SK-N-SH treated with all-trans-retinoic acid at 6 μM for 48 hours (cell line): ENCODE measurements at regions not wholly inside any gene's neighbourhood (a gene's known extent, or its start where the extent isn't known, plus 50 kb on each side); places are given as distances from the start of the nearest gene placed in this dataset.

Experiments
- ARNTL ChIP-seq: fragments of 450-650 bp; formaldehyde crosslinking; IDR thresholded peaks from 2 replicates; pipeline ENCODE4 v1.5.0; 2020; ENCODE audit warnings: low read depth, mild to moderate bottlenecking, moderate library complexity, borderline replicate concordance
- BACH2 ChIP-seq: fragments of 250-450 bp; sonication (Bioruptor Pico); IDR thresholded peaks from 2 replicates; pipeline ENCODE4 v1.9.0; 2021; ENCODE audit warnings: mild to moderate bottlenecking, borderline replicate concordance
- CSDC2 ChIP-seq: fragments of 250-450 bp; sonication (Bioruptor Pico); IDR thresholded peaks from 2 replicates; pipeline ENCODE4 v1.5.0; 2020; ENCODE audit warnings: mild to moderate bottlenecking, moderate library complexity
- ISL1 ChIP-seq: fragments of 250-450 bp; sonication (Bioruptor Pico); IDR thresholded peaks from 2 replicates; pipeline ENCODE4 v2.1.2; 2022; ENCODE audit warnings: mild to moderate bottlenecking, moderate library complexity
- PPARA ChIP-seq: fragments of 250-450 bp; sonication (Bioruptor Pico); IDR thresholded peaks from 2 replicates; pipeline ENCODE4 v1.5.0; 2020; ENCODE audit warnings: mild to moderate bottlenecking, borderline replicate concordance
- RARB ChIP-seq: fragments of 250-450 bp; sonication (Bioruptor Pico); IDR thresholded peaks from 2 replicates; pipeline ENCODE4 v1.8.0; 2021; ENCODE audit warnings: mild to moderate bottlenecking, moderate library complexity
- ZFP3 ChIP-seq: fragments of 250-450 bp; sonication (Bioruptor Pico); IDR thresholded peaks from 2 replicates; pipeline ENCODE4 v1.5.0; 2020; ENCODE audit warnings: mild to moderate bottlenecking, moderate library complexity
- ZNF565 ChIP-seq: fragments of 450-650 bp; formaldehyde crosslinking; conservative IDR thresholded peaks from 2 replicates; pipeline ENCODE4 v1.5.0; 2020; ENCODE audit warnings: low read depth, mild to moderate bottlenecking, moderate library complexity
- ZNF70 ChIP-seq: fragments of 450-650 bp; formaldehyde crosslinking; IDR thresholded peaks from 2 replicates; pipeline ENCODE4 v1.5.0; 2020; ENCODE audit warnings: mild to moderate bottlenecking, moderate library complexity
- ZNF8 ChIP-seq: fragments of 450-650 bp; formaldehyde crosslinking; IDR thresholded peaks from 2 replicates; pipeline ENCODE4 v1.5.0; 2020; ENCODE audit warnings: mild to moderate bottlenecking, moderate library complexity
- TF ChIP-seq, protein P1 (sequence below): fragments of 250-450 bp; sonication (Bioruptor Pico); IDR thresholded peaks from 2 replicates; pipeline ENCODE4 v1.5.1; 2021; ENCODE audit warnings: mild to moderate bottlenecking, moderate library complexity
- TF ChIP-seq, protein P2 (sequence below): fragments of 250-450 bp; sonication (Bioruptor Pico); IDR thresholded peaks from 2 replicates; pipeline ENCODE4 v1.8.0; 2020; ENCODE audit warnings: mild to moderate bottlenecking, moderate library complexity, borderline replicate concordance
- TF ChIP-seq, protein P3 (sequence below): fragments of 250-450 bp; sonication (Bioruptor Pico); IDR thresholded peaks from 2 replicates; pipeline ENCODE4 v1.5.1; 2020; ENCODE audit warnings: low read depth, mild to moderate bottlenecking, moderate library complexity

DNA sequence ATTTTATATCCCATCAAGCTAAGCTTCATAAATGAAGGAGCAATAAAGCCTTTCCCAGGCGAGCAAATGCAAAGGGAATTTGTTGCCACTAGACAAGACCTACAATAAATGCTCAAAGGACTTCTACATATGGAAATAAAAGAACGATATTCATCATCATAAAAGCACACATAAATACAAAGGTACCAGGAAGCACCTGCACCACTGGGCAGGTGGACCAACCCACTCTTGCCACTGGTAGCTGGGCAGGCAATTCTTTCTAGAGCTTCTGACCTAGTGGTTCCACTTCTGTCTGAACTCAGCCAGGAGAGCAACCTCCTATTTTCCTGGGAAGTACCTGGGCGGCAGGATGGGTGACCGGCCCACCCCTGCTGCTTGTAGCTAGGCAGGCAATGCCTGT, 237.2 kb upstream of the ITM2A start:
- TF ChIP-seq ZNF8 (CRISPR knock-in tag): no peak
- no peak for TF ChIP-seq RARB
- TF ChIP-seq, protein P1, sequence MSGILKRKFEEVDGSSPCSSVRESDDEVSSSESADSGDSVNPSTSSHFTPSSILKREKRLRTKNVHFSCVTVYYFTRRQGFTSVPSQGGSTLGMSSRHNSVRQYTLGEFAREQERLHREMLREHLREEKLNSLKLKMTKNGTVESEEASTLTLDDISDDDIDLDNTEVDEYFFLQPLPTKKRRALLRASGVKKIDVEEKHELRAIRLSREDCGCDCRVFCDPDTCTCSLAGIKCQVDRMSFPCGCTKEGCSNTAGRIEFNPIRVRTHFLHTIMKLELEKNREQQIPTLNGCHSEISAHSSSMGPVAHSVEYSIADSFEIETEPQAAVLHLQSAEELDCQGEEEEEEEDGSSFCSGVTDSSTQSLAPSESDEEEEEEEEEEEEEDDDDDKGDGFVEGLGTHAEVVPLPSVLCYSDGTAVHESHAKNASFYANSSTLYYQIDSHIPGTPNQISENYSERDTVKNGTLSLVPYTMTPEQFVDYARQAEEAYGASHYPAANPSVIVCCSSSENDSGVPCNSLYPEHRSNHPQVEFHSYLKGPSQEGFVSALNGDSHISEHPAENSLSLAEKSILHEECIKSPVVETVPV (CRISPR knock-in tag): no peak
- TF ChIP-seq ZNF565: no peak
- TF ChIP-seq ARNTL (CRISPR knock-in tag): no peak
- no peak for TF ChIP-seq CSDC2 (CRISPR knock-in tag)
- TF ChIP-seq ZNF70: no peak
- TF ChIP-seq ZFP3: no peak
- no peak for TF ChIP-seq BACH2
- no peak for TF ChIP-seq ISL1 (CRISPR knock-in tag)
- TF ChIP-seq, protein P2, sequence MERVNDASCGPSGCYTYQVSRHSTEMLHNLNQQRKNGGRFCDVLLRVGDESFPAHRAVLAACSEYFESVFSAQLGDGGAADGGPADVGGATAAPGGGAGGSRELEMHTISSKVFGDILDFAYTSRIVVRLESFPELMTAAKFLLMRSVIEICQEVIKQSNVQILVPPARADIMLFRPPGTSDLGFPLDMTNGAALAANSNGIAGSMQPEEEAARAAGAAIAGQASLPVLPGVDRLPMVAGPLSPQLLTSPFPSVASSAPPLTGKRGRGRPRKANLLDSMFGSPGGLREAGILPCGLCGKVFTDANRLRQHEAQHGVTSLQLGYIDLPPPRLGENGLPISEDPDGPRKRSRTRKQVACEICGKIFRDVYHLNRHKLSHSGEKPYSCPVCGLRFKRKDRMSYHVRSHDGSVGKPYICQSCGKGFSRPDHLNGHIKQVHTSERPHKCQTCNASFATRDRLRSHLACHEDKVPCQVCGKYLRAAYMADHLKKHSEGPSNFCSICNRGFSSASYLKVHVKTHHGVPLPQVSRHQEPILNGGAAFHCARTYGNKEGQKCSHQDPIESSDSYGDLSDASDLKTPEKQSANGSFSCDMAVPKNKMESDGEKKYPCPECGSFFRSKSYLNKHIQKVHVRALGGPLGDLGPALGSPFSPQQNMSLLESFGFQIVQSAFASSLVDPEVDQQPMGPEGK (CRISPR knock-in tag): no peak
- no peak for TF ChIP-seq PPARA (CRISPR knock-in tag)
- TF ChIP-seq, protein P3, sequence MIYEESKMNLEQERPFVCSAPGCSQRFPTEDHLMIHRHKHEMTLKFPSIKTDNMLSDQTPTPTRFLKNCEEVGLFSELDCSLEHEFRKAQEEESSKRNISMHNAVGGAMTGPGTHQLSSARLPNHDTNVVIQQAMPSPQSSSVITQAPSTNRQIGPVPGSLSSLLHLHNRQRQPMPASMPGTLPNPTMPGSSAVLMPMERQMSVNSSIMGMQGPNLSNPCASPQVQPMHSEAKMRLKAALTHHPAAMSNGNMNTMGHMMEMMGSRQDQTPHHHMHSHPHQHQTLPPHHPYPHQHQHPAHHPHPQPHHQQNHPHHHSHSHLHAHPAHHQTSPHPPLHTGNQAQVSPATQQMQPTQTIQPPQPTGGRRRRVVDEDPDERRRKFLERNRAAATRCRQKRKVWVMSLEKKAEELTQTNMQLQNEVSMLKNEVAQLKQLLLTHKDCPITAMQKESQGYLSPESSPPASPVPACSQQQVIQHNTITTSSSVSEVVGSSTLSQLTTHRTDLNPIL (CRISPR knock-in tag): no peak
